HFF-Myc (cell line): ENCODE measurements at regions not wholly inside any gene's neighbourhood (a gene's known extent, or its start where the extent isn't known, plus 50 kb on each side); places are given as distances from the start of the nearest gene placed in this dataset.

Source experiments
- DNase-seq: peaks from one replicate; pipeline ENCODE4 v3.0.0-alpha.2; 2011; ENCODE audit warnings: low read depth; ENCODE audit errors: extremely low read depth
- H3K4me3 ChIP-seq: replicated peaks from 2 replicates; pipeline ENCODE4 v1.5.1; 2011; ENCODE audit warnings: low read depth, mild to moderate bottlenecking, control low read depth, low read length
- TF ChIP-seq, protein P1 (sequence below): IDR thresholded peaks from 2 replicates; pipeline ENCODE4 v1.5.1; 2012; ENCODE audit warnings: mild to moderate bottlenecking, low read depth, low read length, control low read depth; ENCODE audit errors: missing control alignments

DNA sequence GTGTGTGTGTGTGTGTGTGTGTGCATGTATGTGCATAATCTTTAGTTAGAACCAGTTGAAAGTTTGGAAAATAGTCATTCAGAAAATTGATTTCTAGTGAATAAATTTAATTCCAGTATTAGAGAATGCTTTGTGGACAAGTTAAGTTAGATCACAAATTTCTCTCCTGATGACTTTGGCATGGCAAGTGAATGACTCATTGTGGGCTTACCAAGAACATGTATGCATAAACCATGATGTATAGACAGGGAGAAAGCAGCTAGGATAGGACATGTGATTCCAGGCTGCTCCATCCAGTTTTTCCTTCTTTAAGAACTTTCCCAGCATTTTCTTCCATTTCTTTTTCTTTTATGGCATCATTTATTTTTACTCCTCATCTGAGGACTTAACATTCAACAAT lies 85.7 kb upstream of the SGCD start:
- TF ChIP-seq, protein P1, sequence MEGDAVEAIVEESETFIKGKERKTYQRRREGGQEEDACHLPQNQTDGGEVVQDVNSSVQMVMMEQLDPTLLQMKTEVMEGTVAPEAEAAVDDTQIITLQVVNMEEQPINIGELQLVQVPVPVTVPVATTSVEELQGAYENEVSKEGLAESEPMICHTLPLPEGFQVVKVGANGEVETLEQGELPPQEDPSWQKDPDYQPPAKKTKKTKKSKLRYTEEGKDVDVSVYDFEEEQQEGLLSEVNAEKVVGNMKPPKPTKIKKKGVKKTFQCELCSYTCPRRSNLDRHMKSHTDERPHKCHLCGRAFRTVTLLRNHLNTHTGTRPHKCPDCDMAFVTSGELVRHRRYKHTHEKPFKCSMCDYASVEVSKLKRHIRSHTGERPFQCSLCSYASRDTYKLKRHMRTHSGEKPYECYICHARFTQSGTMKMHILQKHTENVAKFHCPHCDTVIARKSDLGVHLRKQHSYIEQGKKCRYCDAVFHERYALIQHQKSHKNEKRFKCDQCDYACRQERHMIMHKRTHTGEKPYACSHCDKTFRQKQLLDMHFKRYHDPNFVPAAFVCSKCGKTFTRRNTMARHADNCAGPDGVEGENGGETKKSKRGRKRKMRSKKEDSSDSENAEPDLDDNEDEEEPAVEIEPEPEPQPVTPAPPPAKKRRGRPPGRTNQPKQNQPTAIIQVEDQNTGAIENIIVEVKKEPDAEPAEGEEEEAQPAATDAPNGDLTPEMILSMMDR, result no peak
- DNase-seq, result no peak
- H3K4me3 ChIP-seq, result no peak overlapping the region

- DNase-seq, result no peak
- TF ChIP-seq, protein P1, result no peak
- no peak overlapping the region for H3K4me3 ChIP-seq
Observed at GRCh38 chr5:156245895-156246294, 81.1 kb upstream of the SGCD start.

DNA sequence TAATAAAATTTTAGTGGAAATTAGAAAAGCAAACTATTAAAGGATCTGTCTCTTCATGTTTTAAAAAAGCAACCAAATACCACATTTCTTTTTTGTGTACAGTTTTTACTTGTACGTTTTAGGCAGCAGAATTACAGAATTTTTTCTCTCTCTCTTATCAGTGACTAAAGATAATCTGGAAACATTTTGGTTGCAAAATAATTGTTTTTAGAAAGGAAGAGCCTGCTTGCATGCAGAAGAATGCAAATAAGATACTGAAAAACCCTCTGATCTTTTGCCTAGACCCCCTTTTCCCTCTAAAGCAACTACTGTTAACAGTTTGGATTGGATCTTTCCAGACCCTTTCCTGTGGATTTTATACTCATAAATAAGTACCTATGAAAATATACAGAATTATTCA lies 75.9 kb upstream of the SGCD start:
- no peak for DNase-seq
- H3K4me3 ChIP-seq, result no peak overlapping the region
- TF ChIP-seq, protein P1, result no peak

GRCh38 chr5:156253130-156253529 lies 73.8 kb upstream of the SGCD start:
- DNase-seq, result no peak
- no peak overlapping the region for H3K4me3 ChIP-seq
- TF ChIP-seq, protein P1, result no peak

GRCh38 chr5:156254196-156254595 lies 72.8 kb upstream of the SGCD start:
- H3K4me3 ChIP-seq, result no peak overlapping the region
- TF ChIP-seq, protein P1, result no peak
- DNase-seq, result no peak

DNA sequence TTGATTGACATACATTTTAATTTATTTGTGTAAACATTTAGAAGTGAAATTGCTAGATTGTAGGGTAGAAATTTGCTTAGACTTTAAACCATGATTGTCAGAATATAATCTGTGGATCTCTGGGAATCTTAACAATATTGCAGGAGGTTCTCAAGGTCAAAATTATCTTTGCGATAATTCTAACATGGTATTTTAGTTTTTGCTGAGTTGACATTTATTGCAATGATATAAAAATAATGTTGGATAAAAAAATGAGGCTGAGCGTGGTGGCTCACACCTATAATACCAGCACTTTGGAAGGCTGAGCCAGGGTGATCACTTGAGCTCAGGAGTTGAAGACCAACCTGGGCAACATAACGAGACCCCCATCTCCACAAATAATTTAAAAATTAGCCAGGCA lies 70.3 kb upstream of the SGCD start:
- no peak for DNase-seq
- TF ChIP-seq, protein P1, result no peak

GRCh38 chr5:156258934-156259333 lies 68.0 kb upstream of the SGCD start:
- no peak for DNase-seq
- no peak overlapping the region for H3K4me3 ChIP-seq
- TF ChIP-seq, protein P1, result no peak

More for the DNA sequence above, 70.3 kb upstream of the SGCD start:
- H3K4me3 ChIP-seq, result no peak overlapping the region
